ENCODE measurements at regions not wholly inside any gene's neighbourhood (a gene's known extent, or its start where the extent isn't known, plus 50 kb on each side); places are given as distances from the start of the nearest gene placed in this dataset.
A peak's percentile ranks its signal among the peaks of the same experiment; 100 is the strongest.

DNA sequence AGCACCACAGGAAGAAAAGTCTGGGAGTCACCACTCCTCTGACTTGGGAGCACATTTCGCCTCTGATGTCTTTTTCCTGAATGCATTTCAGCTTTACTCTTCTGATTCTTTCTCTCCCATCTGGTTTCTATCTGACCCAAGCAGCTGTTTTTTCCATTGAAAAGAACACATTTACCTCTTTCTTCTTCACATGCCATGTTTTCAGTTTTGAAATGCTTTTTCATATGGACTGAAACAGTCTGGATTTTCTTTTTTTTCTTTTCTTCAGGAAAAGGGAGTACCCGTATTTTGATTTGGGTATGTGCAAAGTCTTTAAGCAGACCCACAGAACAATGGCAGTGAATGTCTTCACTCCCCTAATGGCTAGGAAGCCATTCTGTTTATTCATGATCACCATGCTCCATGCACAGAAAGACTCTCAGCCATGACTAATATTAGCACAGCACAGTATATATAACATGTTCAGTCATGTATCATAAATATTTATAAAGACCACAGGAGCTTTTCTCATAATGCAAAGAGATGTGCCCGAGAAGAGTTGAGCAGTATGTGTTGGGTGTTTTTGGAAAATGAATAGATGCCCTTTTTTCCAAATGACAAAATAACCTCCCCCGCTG is 82.7 kb upstream of the LRIG1 start:
- Histone ChIP-seq H3K27me3 (ENCODE audit: insufficient read depth, low read length, poor library complexity, severe bottlenecking) (peaks cover 30% of the 10 kb centered on the region), H3K9me3 (ENCODE audit: low read length) (no peaks in the 10 kb centered on the region), H3K27ac (ENCODE audit: low read depth, low read length) (no peak overlapping the region), H3K4me3 (ENCODE audit: low read length) (no peak overlapping the region), H3K36me3 (ENCODE audit: insufficient read depth, low read length) (no peaks in the 10 kb centered on the region), H3K4me1 (ENCODE audit: insufficient read depth, low read length) (peaks cover 20% of the 10 kb centered on the region)
- Mint-ChIP-seq H3K27me3 (peaks cover 46 to 79% of the 10 kb centered on the region in 2 donors), H3K36me3 (no peaks in the 10 kb centered on the region), H3K9me3 (peaks cover 0 to 8% (median 6%) of the 10 kb centered on the region in 5 donors), H3K4me3 (peak overlapping the region in 4 of 7 donors; percentile 8 to 58 (median 42)), H3K27ac (peak overlapping the region in 3 of 8 donors; percentile 6 to 49 (median 10)), H3K4me1 (peaks cover 25 to 30% (median 30%) of the 10 kb centered on the region in 3 donors)
- ChIA-PET CTCF (interaction anchor here (1.0 kb wide), 1 partner anchor 9 kb away, joined by 3 read pairs; no protein-coding TSS in a partner anchor), POLR2A (interaction anchor here (0.6 kb wide), 1 partner anchor 128 kb away, joined by 3 read pairs; no protein-coding TSS in a partner anchor)
- DNase-seq: no peak

DNA sequence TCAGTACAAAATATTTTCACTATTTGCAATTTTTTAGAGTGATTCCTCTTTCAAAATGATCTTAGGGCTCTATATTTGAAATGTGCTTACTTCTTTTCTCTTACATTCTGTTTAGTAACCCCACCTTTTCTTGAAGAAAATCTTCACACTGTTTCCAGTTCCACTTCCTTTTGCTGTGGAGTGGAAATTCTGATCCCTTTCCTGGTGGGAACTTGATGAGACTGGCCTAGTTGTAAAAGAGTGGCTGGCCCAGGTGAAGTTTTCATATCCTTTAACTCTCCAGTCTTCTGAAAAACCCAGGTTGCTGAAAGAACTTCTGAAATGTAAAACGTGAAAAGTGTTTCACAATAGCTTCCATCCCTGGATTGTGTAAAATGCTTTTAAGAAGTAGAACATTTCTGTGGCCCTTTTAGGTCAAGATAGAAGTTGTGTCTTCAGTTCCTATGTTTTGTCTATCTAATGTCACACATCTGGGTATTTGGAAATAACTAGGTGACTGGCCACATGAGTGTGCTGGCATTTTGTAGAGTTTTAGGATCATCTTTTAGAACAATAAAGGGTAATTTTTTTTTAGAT is 84.8 kb upstream of the LRIG1 start:
- Mint-ChIP-seq H3K36me3 (no peaks in the 10 kb centered on the region), H3K27me3 (peaks cover 48 to 79% of the 10 kb centered on the region in 2 donors)

DNA sequence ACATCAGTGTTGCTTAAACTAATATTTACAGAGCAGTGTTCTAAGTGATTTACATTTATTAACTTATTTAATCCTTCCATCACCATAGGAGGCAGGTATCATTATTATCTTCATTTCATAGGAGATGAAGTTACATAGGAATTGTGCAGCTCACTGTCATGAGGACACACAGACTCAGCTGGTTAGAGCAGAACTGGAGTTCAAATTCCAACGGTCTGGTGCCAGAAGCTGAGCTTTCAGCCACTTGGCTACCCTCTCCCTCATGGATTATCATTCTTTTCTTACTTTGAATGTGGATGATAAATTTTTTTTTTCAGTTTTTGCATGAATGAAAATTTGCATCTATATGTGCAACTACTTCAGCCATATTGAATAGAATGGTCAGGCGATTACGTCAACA is 86.0 kb upstream of the LRIG1 start:
- H3K36me3 ChIP-seq (ENCODE audit: insufficient read depth, low read length): no peaks in the 10 kb centered on the region
- peaks cover 23 to 25% (median 25%) of the 10 kb centered on the region in 3 donors for H3K4me1 Mint-ChIP-seq
- peaks cover 20% of the 10 kb centered on the region for H3K4me1 ChIP-seq (ENCODE audit: insufficient read depth, low read length)
- H3K4me3 Mint-ChIP-seq: no peak overlapping the region
- no peaks in the 10 kb centered on the region for H3K9me3 ChIP-seq (ENCODE audit: low read length)
- no peaks in the 10 kb centered on the region for H3K36me3 Mint-ChIP-seq
- CTCF ChIA-PET: no interaction called here
- no peak overlapping the region for H3K4me3 ChIP-seq (ENCODE audit: low read length)
- H3K27ac ChIP-seq (ENCODE audit: low read depth, low read length): no peak overlapping the region
- no peaks in the 10 kb centered on the region for H3K9me3 Mint-ChIP-seq
- H3K27me3 Mint-ChIP-seq: peaks cover 47 to 75% of the 10 kb centered on the region in 2 donors
- peaks cover 23% of the 10 kb centered on the region for H3K27me3 ChIP-seq (ENCODE audit: insufficient read depth, low read length, poor library complexity, severe bottlenecking)
- DNase-seq: no peak
- no peak overlapping the region for H3K27ac Mint-ChIP-seq
- POLR2A ChIA-PET: no interaction called here

More for the DNA sequence above, 84.8 kb upstream of the LRIG1 start:
- no peak for DNase-seq
- CTCF ChIA-PET: no interaction called here
- Histone ChIP-seq H3K4me3 (ENCODE audit: low read length) (no peak overlapping the region), H3K27ac (ENCODE audit: low read depth, low read length) (no peak overlapping the region), H3K9me3 (ENCODE audit: low read length) (no peaks in the 10 kb centered on the region), H3K27me3 (ENCODE audit: insufficient read depth, low read length, poor library complexity, severe bottlenecking) (peaks cover 30% of the 10 kb centered on the region), H3K36me3 (ENCODE audit: insufficient read depth, low read length) (no peaks in the 10 kb centered on the region), H3K4me1 (ENCODE audit: insufficient read depth, low read length) (peaks cover 20% of the 10 kb centered on the region)
- no peak overlapping the region for H3K4me3 Mint-ChIP-seq
- POLR2A ChIA-PET: no interaction called here
- peaks cover 25 to 30% (median 30%) of the 10 kb centered on the region in 3 donors for H3K4me1 Mint-ChIP-seq
- H3K27ac Mint-ChIP-seq: no peak overlapping the region
- H3K9me3 Mint-ChIP-seq: no peaks in the 10 kb centered on the region

DNA sequence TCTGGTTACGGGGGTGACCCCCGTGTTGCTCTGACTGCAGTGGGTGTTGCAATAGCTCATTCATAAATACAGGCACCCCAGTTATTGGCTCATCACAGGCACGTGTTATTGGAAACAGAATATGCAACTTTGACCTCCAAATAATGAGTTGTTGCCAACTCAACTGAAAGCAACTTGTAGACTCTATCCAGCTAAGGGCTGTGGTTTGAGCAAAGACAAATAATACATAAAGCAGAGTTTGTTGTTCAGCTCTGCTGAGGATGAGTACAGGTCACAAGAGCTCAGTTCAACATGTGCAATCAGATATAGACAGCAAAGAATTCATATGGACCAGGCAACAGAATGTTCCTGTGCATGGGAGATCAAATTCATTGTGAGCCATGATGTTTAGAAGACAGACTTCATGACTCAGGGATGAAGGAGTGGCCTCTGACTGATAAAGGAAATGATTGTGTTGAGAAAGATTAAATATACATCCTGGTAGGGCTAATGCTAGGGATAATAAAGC is 87.6 kb upstream of the LRIG1 start:
- Histone ChIP-seq H3K36me3 (ENCODE audit: insufficient read depth, low read length) (no peaks in the 10 kb centered on the region), H3K9me3 (ENCODE audit: low read length) (no peaks in the 10 kb centered on the region), H3K27me3 (ENCODE audit: insufficient read depth, low read length, poor library complexity, severe bottlenecking) (peaks cover 26% of the 10 kb centered on the region), H3K4me3 (ENCODE audit: low read length) (no peak overlapping the region), H3K4me1 (ENCODE audit: insufficient read depth, low read length) (peaks cover 5% of the 10 kb centered on the region), H3K27ac (ENCODE audit: low read depth, low read length) (no peak overlapping the region)
- Mint-ChIP-seq H3K27me3 (peaks cover 43 to 76% of the 10 kb centered on the region in 2 donors), H3K27ac (no peak overlapping the region), H3K36me3 (no peaks in the 10 kb centered on the region), H3K4me1 (peaks cover 8 to 12% (median 11%) of the 10 kb centered on the region in 3 donors), H3K9me3 (no peaks in the 10 kb centered on the region), H3K4me3 (no peak overlapping the region)
- ChIA-PET POLR2A (no interaction called here), CTCF (no interaction called here)
- DNase-seq: no peak

DNA sequence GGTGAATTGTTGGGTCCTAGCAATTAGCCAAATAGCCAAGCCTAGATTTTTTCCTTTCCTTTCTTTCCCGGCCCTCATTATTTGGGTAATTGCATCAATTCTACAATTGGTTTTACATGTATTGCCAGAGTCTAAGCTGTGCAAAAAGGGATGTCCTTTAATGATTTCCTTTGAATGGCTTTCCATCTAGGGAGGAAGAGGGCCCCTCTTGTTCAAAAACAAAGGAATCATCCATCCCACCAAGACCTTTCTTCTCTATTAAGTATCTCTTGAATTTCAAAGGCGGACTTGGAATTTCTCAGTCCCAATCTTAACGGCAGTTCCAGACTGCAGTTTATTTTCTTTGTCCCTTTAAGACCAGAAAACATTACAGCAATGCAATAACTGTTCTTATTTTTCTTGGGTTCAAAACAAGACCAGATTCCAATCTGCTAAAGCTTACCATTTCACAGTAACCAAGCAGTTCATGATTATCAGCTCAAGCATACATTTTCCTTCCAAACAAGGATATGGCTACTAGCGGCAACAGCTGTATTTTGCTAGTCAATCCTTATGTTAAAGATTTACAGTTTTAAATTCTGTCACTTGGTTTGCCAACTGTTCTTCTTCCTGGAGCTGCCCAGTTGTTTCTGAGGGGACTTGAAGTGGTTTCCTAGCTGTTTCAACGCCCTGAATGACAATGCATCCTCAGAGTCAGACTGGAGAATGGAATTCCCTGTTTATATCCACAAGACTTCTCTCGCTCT is 91.4 kb upstream of the LRIG1 start:
- H3K36me3 Mint-ChIP-seq: no peaks in the 10 kb centered on the region
- no peak overlapping the region for H3K4me3 Mint-ChIP-seq
- H3K9me3 Mint-ChIP-seq: no peaks in the 10 kb centered on the region
- Histone ChIP-seq H3K4me3 (ENCODE audit: low read length) (no peak overlapping the region), H3K27me3 (ENCODE audit: insufficient read depth, low read length, poor library complexity, severe bottlenecking) (peaks cover 10% of the 10 kb centered on the region), H3K4me1 (ENCODE audit: insufficient read depth, low read length) (no peaks in the 10 kb centered on the region), H3K9me3 (ENCODE audit: low read length) (no peaks in the 10 kb centered on the region), H3K27ac (ENCODE audit: low read depth, low read length) (no peak overlapping the region), H3K36me3 (ENCODE audit: insufficient read depth, low read length) (no peaks in the 10 kb centered on the region)
- no peak for DNase-seq
- ChIA-PET POLR2A (no interaction called here), CTCF (no interaction called here)
- no peaks in the 10 kb centered on the region for H3K4me1 Mint-ChIP-seq
- peaks cover 34 to 55% of the 10 kb centered on the region in 2 donors for H3K27me3 Mint-ChIP-seq
- no peak overlapping the region for H3K27ac Mint-ChIP-seq

DNA sequence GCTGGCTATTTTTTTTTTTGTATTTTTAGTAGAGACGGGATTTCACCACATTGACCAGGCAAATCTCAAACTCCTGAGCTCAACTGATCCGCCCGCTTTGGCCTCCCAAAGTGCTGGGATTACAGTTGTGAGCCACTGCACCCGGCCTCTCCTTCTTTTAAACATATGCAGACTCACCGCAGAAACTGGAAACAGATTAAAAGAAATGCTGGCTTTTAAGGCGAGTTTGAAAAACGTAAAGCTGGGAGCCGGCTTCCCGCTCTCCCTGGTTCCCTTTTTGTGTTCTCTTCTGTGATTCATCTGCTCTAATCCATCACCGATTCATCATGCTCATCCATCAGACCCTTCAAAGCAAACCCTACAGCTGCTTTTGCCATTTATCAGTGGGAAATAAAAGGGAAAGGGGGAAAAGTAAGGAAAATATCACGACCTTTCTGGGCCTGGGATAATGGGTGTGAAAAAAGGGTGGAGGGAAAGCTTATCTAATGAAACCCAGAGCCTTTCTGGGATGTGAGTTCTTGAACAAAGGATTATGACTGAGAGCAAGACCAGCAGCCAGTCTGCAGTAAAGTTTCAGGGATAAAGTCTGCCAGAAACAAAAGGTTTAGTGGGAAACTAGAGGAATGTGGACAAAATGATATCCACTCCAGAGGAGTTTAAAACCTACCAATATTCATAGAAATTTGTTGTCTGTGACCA is 92.3 kb upstream of the LRIG1 start:
- Mint-ChIP-seq H3K9me3 (no peaks in the 10 kb centered on the region), H3K27me3 (peaks cover 33 to 54% of the 10 kb centered on the region in 2 donors), H3K4me1 (no peaks in the 10 kb centered on the region), H3K27ac (no peak overlapping the region), H3K36me3 (no peaks in the 10 kb centered on the region), H3K4me3 (no peak overlapping the region)
- no peak overlapping the region for H3K27ac ChIP-seq (ENCODE audit: low read depth, low read length)
- H3K27me3 ChIP-seq (ENCODE audit: insufficient read depth, low read length, poor library complexity, severe bottlenecking): peaks cover 9% of the 10 kb centered on the region
- H3K4me3 ChIP-seq (ENCODE audit: low read length): no peak overlapping the region
- H3K4me1 ChIP-seq (ENCODE audit: insufficient read depth, low read length): no peaks in the 10 kb centered on the region
- no peaks in the 10 kb centered on the region for H3K36me3 ChIP-seq (ENCODE audit: insufficient read depth, low read length)
- CTCF ChIA-PET: no interaction called here
- POLR2A ChIA-PET: no interaction called here
- no peak for DNase-seq
- no peaks in the 10 kb centered on the region for H3K9me3 ChIP-seq (ENCODE audit: low read length)

DNA sequence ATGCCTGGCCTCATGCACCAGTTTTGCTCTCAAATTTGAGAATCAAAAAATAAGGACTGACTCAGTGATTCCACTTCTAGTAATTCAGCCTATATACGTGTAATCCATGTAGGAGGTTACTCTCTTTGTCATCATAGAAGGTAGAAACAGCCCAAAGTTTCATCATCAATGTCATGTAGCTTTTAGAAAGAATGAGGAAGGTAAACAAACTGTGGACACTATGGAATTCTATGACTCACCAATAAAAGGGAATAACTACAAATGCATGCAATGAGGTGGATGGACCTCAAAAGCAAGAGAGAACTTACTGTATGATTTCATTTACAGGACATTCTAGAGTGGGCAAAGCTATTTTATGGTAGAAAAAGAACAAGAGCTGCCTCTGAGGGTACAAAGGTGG is 93.2 kb upstream of the LRIG1 start:
- DNase-seq: no peak
- POLR2A ChIA-PET: no interaction called here
- Mint-ChIP-seq H3K4me3 (no peak overlapping the region), H3K9me3 (no peaks in the 10 kb centered on the region), H3K27me3 (peaks cover 27 to 53% of the 10 kb centered on the region in 2 donors), H3K27ac (no peak overlapping the region), H3K4me1 (no peaks in the 10 kb centered on the region), H3K36me3 (no peaks in the 10 kb centered on the region)
- Histone ChIP-seq H3K27ac (ENCODE audit: low read depth, low read length) (no peak overlapping the region), H3K4me1 (ENCODE audit: insufficient read depth, low read length) (no peaks in the 10 kb centered on the region), H3K27me3 (ENCODE audit: insufficient read depth, low read length, poor library complexity, severe bottlenecking) (peaks cover 9% of the 10 kb centered on the region), H3K4me3 (ENCODE audit: low read length) (no peak overlapping the region), H3K9me3 (ENCODE audit: low read length) (no peaks in the 10 kb centered on the region), H3K36me3 (ENCODE audit: insufficient read depth, low read length) (no peaks in the 10 kb centered on the region)
- CTCF ChIA-PET: no interaction called here

All from CD8-positive, alpha-beta memory T cell (primary cell).